IPS-NIHi7 (cell line): ENCODE measurements at regions not wholly inside any gene's neighbourhood (a gene's known extent, or its start where the extent isn't known, plus 50 kb on each side); places are given as distances from the start of the nearest gene placed in this dataset.
"Not testable (repeated sequence)": the region's sequence is repeated elsewhere in the genome, so short reads cannot be mapped to it uniquely, and the experiment has no call there.

Source experiments
- DNase-seq: peaks from one replicate; pipeline ENCODE4 v3.0.0; 2012; ENCODE audit warnings: mixed read lengths; ENCODE audit errors: extremely low spot score

GRCh38 chr9:108803428-108804065 is 52.2 kb downstream of the ACTL7B start:
- DNase-seq = no peak

- DNase-seq = no peak
Observed at GRCh38 chr9:108802967-108803366, 52.8 kb downstream of the ACTL7B start.

GRCh38 chr9:108801949-108802348 is 53.8 kb downstream of the ACTL7B start:
- no peak for DNase-seq

- no peak for DNase-seq
Observed at GRCh38 chr9:108800632-108801099, 55.1 kb downstream of the ACTL7B start.

- DNase-seq = no peak
Observed at GRCh38 chr9:108793573-108793972, 62.2 kb downstream of the ACTL7B start.

GRCh38 chr9:108789742-108790141 is 66.0 kb downstream of the ACTL7B start:
- DNase-seq = no peak

GRCh38 chr9:108787690-108788048 is 68.1 kb downstream of the ACTL7B start:
- DNase-seq = no peak

- DNase-seq = peak; percentile 44
Observed at GRCh38 chr9:108786901-108787689, 68.7 kb downstream of the ACTL7B start.

GRCh38 chr9:108786322-108786721 is 69.5 kb downstream of the ACTL7B start:
- DNase-seq = no peak

- no peak for DNase-seq
Observed at GRCh38 chr9:108784998-108785397, 70.8 kb downstream of the ACTL7B start.

GRCh38 chr9:108783731-108784495 is 71.9 kb downstream of the ACTL7B start:
- DNase-seq = no peak

GRCh38 chr9:108783326-108783725 is 72.5 kb downstream of the ACTL7B start:
- DNase-seq = no peak

- no peak for DNase-seq
Observed at GRCh38 chr9:108780942-108781734, 74.6 kb downstream of the ACTL7B start.

- no peak for DNase-seq
Observed at GRCh38 chr9:108779551-108780325, 76.0 kb downstream of the ACTL7B start.

GRCh38 chr9:108776920-108777639 is 78.7 kb downstream of the ACTL7B start:
- DNase-seq = no peak

GRCh38 chr9:108775901-108776306 is 79.9 kb downstream of the ACTL7B start:
- DNase-seq = no peak

- DNase-seq = not testable (repeated sequence)
Observed at GRCh38 chr9:108774088-108774487, 81.7 kb downstream of the ACTL7B start.

- no peak for DNase-seq
Observed at GRCh38 chr9:108772301-108772894, 83.4 kb downstream of the ACTL7B start.

GRCh38 chr9:108768744-108769143 is 87.0 kb downstream of the ACTL7B start:
- DNase-seq = no peak

GRCh38 chr9:108766626-108767161 is 89.1 kb downstream of the ACTL7B start:
- DNase-seq = no peak
